A549 (cell line): ENCODE measurements at regions not wholly inside any gene's neighbourhood (a gene's known extent, or its start where the extent isn't known, plus 50 kb on each side); places are given as distances from the start of the nearest gene placed in this dataset.

Experiments
- E2F6 ChIP-seq: IDR thresholded peaks from 2 replicates; pipeline ENCODE4 v1.6.1; 2012; ENCODE audit warnings: low read depth, borderline replicate concordance
- JUNB ChIP-seq: fragments of >200 bp; sonication (Bioruptor Twin); formaldehyde crosslinking; IDR thresholded peaks from 2 replicates; pipeline ENCODE4 v1.6.1; 2016
- NFE2L2 ChIP-seq: fragments of 150-350 bp; conservative IDR thresholded peaks from 2 replicates; pipeline ENCODE4 v1.6.1; 2014; ENCODE audit warnings: low read length
- POLR2A ChIP-seq: IDR thresholded peaks from 2 replicates; pipeline ENCODE4 v1.6.1; 2012; ENCODE audit warnings: mild to moderate bottlenecking, low read length
- RAD21 ChIP-seq, 2 experiments: fragments of >200 bp in 1 of 2; sonication (Bioruptor Twin) in 1 of 2; formaldehyde crosslinking in 1 of 2; IDR thresholded peaks in 1 of 2; conservative IDR thresholded peaks in 1 of 2; 2 replicates in 1 of 2; 3 replicates in 1 of 2; pipeline ENCODE4 v1.6.1; 2012 to 2018; ENCODE audit warnings: inconsistent platforms in 1 of 2
- RFX5 ChIP-seq: fragments of 450-650 bp; IDR thresholded peaks from 2 replicates; pipeline ENCODE4 v1.7.1; 2014; ENCODE audit warnings: antibody characterized with exemption, mild to moderate bottlenecking, moderate library complexity
- SREBF2 ChIP-seq: fragments of 450-650 bp; IDR thresholded peaks from 2 replicates; pipeline ENCODE4 v1.6.1; 2014; ENCODE audit warnings: mild to moderate bottlenecking, moderate library complexity
- USF2 ChIP-seq: fragments of 450-650 bp; IDR thresholded peaks from 2 replicates; pipeline ENCODE4 v1.6.1; 2014; ENCODE audit warnings: antibody characterized with exemption

- TF ChIP-seq JUNB = no peak
- no peak for TF ChIP-seq SREBF2
- TF ChIP-seq USF2 = no peak
- no peak for TF ChIP-seq E2F6
- TF ChIP-seq NFE2L2 = no peak
- TF ChIP-seq RFX5 = no peak
- TF ChIP-seq POLR2A = no peak
- no peak for TF ChIP-seq RAD21 (conservative IDR thresholded peaks at IDR 0.05 in 1 of 2, IDR thresholded peaks at IDR 0.05 in 1 of 2)
Observed at GRCh38 chr4:17352357-17352756, 159.5 kb downstream of the QDPR start.
